GM12875 (cell line): ENCODE measurements at regions not wholly inside any gene's neighbourhood (a gene's known extent, or its start where the extent isn't known, plus 50 kb on each side); places are given as distances from the start of the nearest gene placed in this dataset.

Experiments used
- H3K4me3 ChIP-seq: one replicate; pipeline ENCODE4 v1.5.1; 2011; ENCODE audit warnings: low read depth, low read length, control low read depth
- TF ChIP-seq, protein P1 (sequence below): IDR thresholded peaks from 2 replicates; pipeline ENCODE4 v1.5.1; 2011; ENCODE audit warnings: low read depth, mild to moderate bottlenecking, control low read depth, inconsistent platforms, low read length, moderate library complexity, borderline replicate concordance; ENCODE audit not compliant: insufficient read depth

DNA sequence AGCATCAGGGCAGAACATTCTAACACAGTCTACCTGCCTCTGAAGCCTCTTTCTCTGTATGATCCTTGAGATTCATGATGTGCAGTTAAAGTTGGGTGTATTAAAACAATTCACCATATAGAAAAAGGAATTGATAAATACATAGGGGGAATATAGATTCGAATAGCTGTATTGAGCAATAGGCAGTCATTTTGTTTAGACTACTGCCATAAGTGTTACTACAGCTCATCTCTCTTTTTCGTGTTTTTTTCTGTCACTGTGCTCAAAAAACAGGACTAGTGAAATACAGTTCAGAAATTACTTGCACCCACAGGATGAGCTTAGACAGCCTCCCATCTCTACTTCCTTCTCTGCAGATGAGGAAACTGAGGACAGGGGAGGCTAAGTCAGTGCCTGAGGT, 144.6 kb upstream of the FBN2 start:
- H3K4me3 ChIP-seq: no peak overlapping the region
- TF ChIP-seq, protein P1, sequence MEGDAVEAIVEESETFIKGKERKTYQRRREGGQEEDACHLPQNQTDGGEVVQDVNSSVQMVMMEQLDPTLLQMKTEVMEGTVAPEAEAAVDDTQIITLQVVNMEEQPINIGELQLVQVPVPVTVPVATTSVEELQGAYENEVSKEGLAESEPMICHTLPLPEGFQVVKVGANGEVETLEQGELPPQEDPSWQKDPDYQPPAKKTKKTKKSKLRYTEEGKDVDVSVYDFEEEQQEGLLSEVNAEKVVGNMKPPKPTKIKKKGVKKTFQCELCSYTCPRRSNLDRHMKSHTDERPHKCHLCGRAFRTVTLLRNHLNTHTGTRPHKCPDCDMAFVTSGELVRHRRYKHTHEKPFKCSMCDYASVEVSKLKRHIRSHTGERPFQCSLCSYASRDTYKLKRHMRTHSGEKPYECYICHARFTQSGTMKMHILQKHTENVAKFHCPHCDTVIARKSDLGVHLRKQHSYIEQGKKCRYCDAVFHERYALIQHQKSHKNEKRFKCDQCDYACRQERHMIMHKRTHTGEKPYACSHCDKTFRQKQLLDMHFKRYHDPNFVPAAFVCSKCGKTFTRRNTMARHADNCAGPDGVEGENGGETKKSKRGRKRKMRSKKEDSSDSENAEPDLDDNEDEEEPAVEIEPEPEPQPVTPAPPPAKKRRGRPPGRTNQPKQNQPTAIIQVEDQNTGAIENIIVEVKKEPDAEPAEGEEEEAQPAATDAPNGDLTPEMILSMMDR: no peak

DNA sequence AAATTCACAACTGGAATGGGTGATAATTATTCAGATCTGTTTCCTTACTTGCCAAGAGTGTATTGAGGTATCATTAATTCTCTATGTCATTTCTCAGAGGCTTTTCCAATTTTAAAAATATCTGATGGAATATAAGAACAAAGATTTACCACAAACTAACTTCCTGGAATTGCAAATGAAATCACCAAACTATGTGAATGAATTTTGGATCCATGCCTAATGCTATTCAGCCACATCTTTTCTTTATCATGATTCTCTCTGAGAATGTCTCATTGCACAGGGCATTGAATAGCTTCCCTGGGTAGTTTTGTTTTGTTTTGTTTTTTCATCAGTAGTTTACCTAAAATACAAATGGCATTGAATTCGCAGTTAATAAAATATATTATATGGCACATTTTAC, 146.9 kb upstream of the FBN2 start:
- TF ChIP-seq, protein P1: no peak
- H3K4me3 ChIP-seq: no peak overlapping the region

DNA sequence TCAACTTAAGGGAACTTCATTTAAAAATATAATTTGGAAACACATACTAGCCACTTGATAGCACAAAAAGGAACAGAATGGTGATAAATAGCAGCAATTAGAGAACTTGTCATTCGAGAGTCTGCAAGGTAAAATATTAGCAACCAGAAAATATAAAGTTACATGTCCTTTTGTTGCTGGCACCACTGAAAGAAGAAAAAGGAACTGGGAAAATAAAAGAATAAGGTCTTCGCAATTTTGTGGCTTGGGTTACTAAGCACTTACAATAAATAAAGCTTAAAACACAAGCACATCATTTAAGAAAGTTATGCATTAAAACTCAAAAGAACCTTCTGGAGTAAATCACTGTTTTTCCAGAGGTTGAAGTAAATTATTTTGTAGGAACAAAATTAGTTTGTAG, 149.9 kb upstream of the FBN2 start:
- no peak overlapping the region for H3K4me3 ChIP-seq
- TF ChIP-seq, protein P1: no peak

GRCh38 chr5:128693764-128694163, 155.7 kb upstream of the FBN2 start:
- H3K4me3 ChIP-seq: no peak overlapping the region
- TF ChIP-seq, protein P1: no peak

DNA sequence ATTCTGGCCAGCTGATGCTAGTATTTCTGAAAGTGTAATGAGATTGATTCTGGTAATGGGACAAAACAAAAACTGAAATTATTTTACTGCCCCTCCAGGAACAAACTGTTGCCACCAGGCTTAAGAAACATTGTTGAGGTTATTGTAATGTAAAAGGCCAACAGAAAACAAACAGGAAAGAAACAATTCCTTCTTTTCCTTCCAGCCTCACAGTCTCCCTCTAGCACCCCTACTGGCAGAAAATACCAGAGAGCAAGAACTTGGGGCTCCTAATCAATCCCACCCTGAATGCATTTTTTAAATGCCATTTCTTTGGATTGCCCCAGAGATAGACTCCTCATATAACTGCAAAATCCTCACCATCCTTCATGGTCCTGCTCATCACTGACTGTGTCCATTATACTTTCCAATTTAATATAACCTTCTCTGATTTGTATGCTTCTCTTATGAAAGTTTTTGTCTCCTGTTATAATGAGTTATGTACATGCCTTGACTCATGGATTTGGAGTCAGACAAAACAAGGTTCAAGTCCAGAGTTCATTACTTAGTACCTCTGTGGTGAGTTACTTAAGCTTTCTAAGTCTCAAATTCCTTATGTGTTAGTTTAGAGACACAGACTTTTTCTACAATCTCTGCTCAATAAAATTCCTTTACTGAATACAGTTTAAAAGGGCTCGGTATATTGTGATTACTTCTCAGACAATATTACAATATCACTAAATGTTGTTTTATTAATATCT, 157.9 kb upstream of the FBN2 start:
- TF ChIP-seq, protein P1: peak; percentile 33

GRCh38 chr5:128701301-128701700, 163.3 kb upstream of the FBN2 start:
- TF ChIP-seq, protein P1: no peak

More for the DNA sequence above, 157.9 kb upstream of the FBN2 start:
- no peak overlapping the region for H3K4me3 ChIP-seq

DNA sequence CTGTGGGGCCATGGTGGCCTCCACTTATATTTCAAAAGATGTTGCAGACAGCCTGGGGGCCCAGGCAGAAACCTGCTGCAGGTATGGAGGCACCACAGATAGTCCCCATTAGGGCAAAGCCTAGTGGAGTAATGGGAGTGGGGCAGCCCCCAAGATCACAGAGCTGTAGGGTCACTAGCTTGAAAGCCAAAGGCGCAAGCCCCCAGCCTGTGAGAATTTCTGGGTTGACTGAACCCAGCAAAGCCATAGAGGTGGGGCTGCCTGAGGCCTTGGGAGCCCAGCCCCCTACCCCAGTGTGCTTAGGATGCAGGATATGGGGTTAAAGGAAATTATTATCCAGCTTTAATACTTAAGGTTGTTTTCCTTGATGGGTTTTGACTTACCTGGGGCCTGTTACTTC, 165.3 kb upstream of the FBN2 start:
- TF ChIP-seq, protein P1: no peak
- no peak overlapping the region for H3K4me3 ChIP-seq

More at GRCh38 chr5:128701301-128701700, 163.3 kb upstream of the FBN2 start:
- H3K4me3 ChIP-seq: no peak overlapping the region
